Psoas muscle (tissue), 7 donors: ENCODE measurements at regions not wholly inside any gene's neighbourhood (a gene's known extent, or its start where the extent isn't known, plus 50 kb on each side); places are given as distances from the start of the nearest gene placed in this dataset.

Experiments
- ATAC-seq, 4 donors: fragments of 200-7000 bp; cut with Tn5 transposase; one replicate each; pipeline ENCODE4 v1.9.1; 2020; ENCODE audit warnings: moderate library complexity in 3 of 4, mild to moderate bottlenecking in 2 of 4
- DNase-seq, 2 donors: peaks; one replicate each; pipeline ENCODE4 v3.0.0-alpha.2; 2020
- H3K27ac ChIP-seq: fragments of 200-600 bp; one replicate; pipeline ENCODE4 v1.8.0; 2022
- H3K27me3 ChIP-seq, 3 donors: fragments of 200-600 bp in 1 of 3; one replicate each; pipeline versions ENCODE4 v1.6.1 to v1.8.0; 2013 to 2022; ENCODE audit warnings: low read length in 2 of 3, mild to moderate bottlenecking in 2 of 3, moderate library complexity in 1 of 3; ENCODE audit not compliant: insufficient read depth in 3 of 3
- H3K36me3 ChIP-seq, 2 donors: fragments of 200-600 bp in 1 of 2; one replicate each; pipeline versions ENCODE4 v1.6.1 to v1.8.0; 2013 to 2022; ENCODE audit warnings: low read depth in 1 of 2, mild to moderate bottlenecking in 1 of 2, moderate library complexity in 1 of 2; ENCODE audit not compliant: insufficient read depth in 1 of 2
- H3K4me1 ChIP-seq: fragments of 200-600 bp; one replicate; pipeline ENCODE4 v1.8.0; 2022
- H3K4me3 ChIP-seq: fragments of 200-600 bp; one replicate; pipeline ENCODE4 v1.8.0; 2022; ENCODE audit warnings: mild to moderate bottlenecking
- H3K9me3 ChIP-seq: fragments of 200-600 bp; one replicate; pipeline ENCODE4 v1.8.0; 2022
- CTCF ChIP-seq: fragments of 200-600 bp; IDR thresholded peaks from one replicate; pipeline ENCODE4 v1.8.0; 2022; ENCODE audit warnings: antibody characterized with exemption
- WGBS, 3 donors: extraction: QIAGEN DNeasy Blood & Tissue Kit; methylation state at CpG; one replicate each; pipeline versions ENCODE4 v1.1.6 to v1.1.7; 2013; 5-methylcytosine and 5-hydroxymethylcytosine counted together
- intact Hi-C, 2 donors: fragments of 100-400 bp; cut with DNase I; formaldehyde crosslinking; loops; one replicate each; pipeline versions ENCODE4 v1.11.0 to v1.14.2; 2022
- donor health status: healthy with polysubstance abuse.
- donor health status: DM: no; HTN: no; CAD: no; lungs with moderate emphysema.
- donor health status: Bipolar disorder and iron deficiency.
- donor health status: healthy.
- donor health status: DM: yes; HTN: yes; CAD: no.
- donor health status: DM: no; HTN: no; CAD: no.
- donor health status: DM: yes; HTN: yes; CAD: no.

- Histone ChIP-seq H3K27ac (peak overlapping the region; percentile 98), H3K27me3 (no peaks in the 10 kb centered on the region), H3K4me1 (peaks cover 22% of the 10 kb centered on the region), H3K4me3 (peak overlapping the region; percentile 84), H3K9me3 (no peaks in the 10 kb centered on the region), H3K36me3 (no peaks in the 10 kb centered on the region)
- 14 to 24% (median 17%) methylated on average over 6 of the region's 6 CpGs for WGBS, 3 donors
- intact Hi-C loops: loop anchor here (5.0 kb wide), 2 partner anchors 33 to 73 kb away; no protein-coding TSS in a partner anchor
- DNase-seq: no peak
- TF ChIP-seq CTCF: no peak
- peak; percentile 34 to 66 (median 56) for ATAC-seq
These were observed 114.2 kb upstream of the BEND6 start for GRCh38 chr6:56840467-56841380.

GRCh38 chr6:56839533-56840183 is 115.2 kb upstream of the BEND6 start:
- Histone ChIP-seq H3K36me3 (no peaks in the 10 kb centered on the region), H3K9me3 (no peaks in the 10 kb centered on the region), H3K27ac (peak overlapping the region; percentile 98), H3K4me1 (peaks cover 29% of the 10 kb centered on the region), H3K27me3 (no peaks in the 10 kb centered on the region), H3K4me3 (peak overlapping the region; percentile 84)
- ATAC-seq (no peak), DNase-seq (no peak)
- intact Hi-C loops: loop anchor here (5.0 kb wide), 2 partner anchors 32 to 72 kb away; no protein-coding TSS in a partner anchor
- 47 to 67% (median 53%) methylated on average over 6 of the region's 6 CpGs for WGBS, 3 donors
- TF ChIP-seq CTCF: no peak

GRCh38 chr6:56838965-56839364 is 115.9 kb upstream of the BEND6 start:
- intact Hi-C loops: no loop called here
- DNase-seq (no peak), ATAC-seq (no peak)
- Histone ChIP-seq H3K36me3 (no peaks in the 10 kb centered on the region), H3K4me3 (peak overlapping the region; percentile 84), H3K27ac (peak overlapping the region; percentile 98), H3K9me3 (no peaks in the 10 kb centered on the region), H3K27me3 (no peaks in the 10 kb centered on the region), H3K4me1 (peaks cover 36% of the 10 kb centered on the region)
- no peak for TF ChIP-seq CTCF
- 80 to 83% (median 83%) methylated on average over 1 of the region's 1 CpG for WGBS, 3 donors

GRCh38 chr6:56838016-56838555 is 116.8 kb upstream of the BEND6 start:
- no peak for TF ChIP-seq CTCF
- peak overlapping the region; percentile 98 for H3K27ac ChIP-seq
- intact Hi-C loops: no loop called here
- H3K9me3 ChIP-seq: no peaks in the 10 kb centered on the region
- peak overlapping the region; percentile 84 for H3K4me3 ChIP-seq
- ATAC-seq (no peak), DNase-seq (no peak)
- peaks cover 41% of the 10 kb centered on the region for H3K4me1 ChIP-seq
- no peaks in the 10 kb centered on the region for H3K27me3 ChIP-seq
- 51 to 66% (median 61%) methylated on average over 2 of the region's 2 CpGs for WGBS, 3 donors
- no peaks in the 10 kb centered on the region for H3K36me3 ChIP-seq
